ENCODE measurements at regions not wholly inside any gene's neighbourhood (a gene's known extent, or its start where the extent isn't known, plus 50 kb on each side); places are given as distances from the start of the nearest gene placed in this dataset.
A peak's percentile ranks its signal among the peaks of the same experiment; 100 is the strongest.

- peak; percentile 44 for DNase-seq (ENCODE audit: low read depth)
- no peak for TF ChIP-seq CTCF (IDR thresholded peaks at IDR 0.05; ENCODE audit: insufficient read depth, low read length, poor library complexity, severe bottlenecking)
- Histone ChIP-seq H3K27me3 (ENCODE audit: control insufficient read depth, insufficient read depth, low read length) (no peaks in the 10 kb centered on the region), H3K4me3 (ENCODE audit: low read depth, low read length) (no peak overlapping the region), H3K36me3 (ENCODE audit: control insufficient read depth, insufficient read depth, low read length) (no peaks in the 10 kb centered on the region)
Observed at GRCh38 chr13:40206241-40207000, 460.0 kb downstream of the FOXO1 start.

GRCh38 chr13:40207001-40207478, 459.4 kb downstream of the FOXO1 start:
- H3K36me3 ChIP-seq (ENCODE audit: control insufficient read depth, insufficient read depth, low read length), result no peaks in the 10 kb centered on the region
- no peak for DNase-seq (ENCODE audit: low read depth)
- H3K4me3 ChIP-seq (ENCODE audit: low read depth, low read length), result no peak overlapping the region
- no peaks in the 10 kb centered on the region for H3K27me3 ChIP-seq (ENCODE audit: control insufficient read depth, insufficient read depth, low read length)
- no peak for TF ChIP-seq CTCF (IDR thresholded peaks at IDR 0.05; ENCODE audit: insufficient read depth, low read length, poor library complexity, severe bottlenecking)

GRCh38 chr13:40208517-40208916, 457.9 kb downstream of the FOXO1 start:
- TF ChIP-seq CTCF (IDR thresholded peaks at IDR 0.05; ENCODE audit: insufficient read depth, low read length, poor library complexity, severe bottlenecking), result no peak
- Histone ChIP-seq H3K27me3 (ENCODE audit: control insufficient read depth, insufficient read depth, low read length) (no peaks in the 10 kb centered on the region), H3K4me3 (ENCODE audit: low read depth, low read length) (no peak overlapping the region), H3K36me3 (ENCODE audit: control insufficient read depth, insufficient read depth, low read length) (no peaks in the 10 kb centered on the region)
- no peak for DNase-seq (ENCODE audit: low read depth)

- H3K27me3 ChIP-seq (ENCODE audit: control insufficient read depth, insufficient read depth, low read length), result no peaks in the 10 kb centered on the region
- DNase-seq (ENCODE audit: low read depth), result no peak
- no peak for TF ChIP-seq CTCF (IDR thresholded peaks at IDR 0.05; ENCODE audit: insufficient read depth, low read length, poor library complexity, severe bottlenecking)
- H3K4me3 ChIP-seq (ENCODE audit: low read depth, low read length), result no peak overlapping the region
- no peaks in the 10 kb centered on the region for H3K36me3 ChIP-seq (ENCODE audit: control insufficient read depth, insufficient read depth, low read length)
Observed at GRCh38 chr13:40210865-40211585, 455.4 kb downstream of the FOXO1 start.

GRCh38 chr13:40211586-40211968, 454.9 kb downstream of the FOXO1 start:
- no peak for TF ChIP-seq CTCF (IDR thresholded peaks at IDR 0.05; ENCODE audit: insufficient read depth, low read length, poor library complexity, severe bottlenecking)
- H3K4me3 ChIP-seq (ENCODE audit: low read depth, low read length), result no peak overlapping the region
- no peaks in the 10 kb centered on the region for H3K36me3 ChIP-seq (ENCODE audit: control insufficient read depth, insufficient read depth, low read length)
- H3K27me3 ChIP-seq (ENCODE audit: control insufficient read depth, insufficient read depth, low read length), result no peaks in the 10 kb centered on the region
- no peak for DNase-seq (ENCODE audit: low read depth)

All from kidney epithelial cell (primary cell).